DMS53 (cell line): ENCODE measurements at regions not wholly inside any gene's neighbourhood (a gene's known extent, or its start where the extent isn't known, plus 50 kb on each side); places are given as distances from the start of the nearest gene placed in this dataset.
A peak's percentile ranks its signal among the peaks of the same experiment; 100 is the strongest.

ENCODE experiments used
- DNase-seq: peaks from one replicate; lab custom pipeline; 2025; lab: John Stamatoyannopoulos, UW

DNA sequence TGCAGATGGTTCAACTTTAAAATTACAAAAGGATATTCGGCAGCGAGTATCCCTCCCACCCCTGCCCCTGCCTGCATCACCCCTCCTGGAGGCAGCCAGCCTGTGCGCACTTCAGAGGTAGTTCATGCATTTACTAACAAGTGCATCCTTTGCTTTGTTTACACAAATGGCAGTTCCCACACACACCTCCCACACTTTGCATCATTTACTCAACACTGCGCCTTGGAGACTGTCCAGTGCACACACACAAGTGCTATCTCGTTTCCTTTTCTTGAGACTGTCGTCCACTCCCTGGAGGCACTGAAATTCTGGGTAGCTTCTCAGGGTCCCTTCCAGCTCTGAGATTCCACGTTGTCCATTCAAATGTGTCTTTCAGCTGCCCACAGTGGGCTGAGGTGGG lies 53.1 kb upstream of the VSX1 start:
- DNase-seq, result peak; percentile 94

GRCh38 chr20:25136056-25136455 lies 54.1 kb upstream of the VSX1 start:
- DNase-seq, result no peak

DNA sequence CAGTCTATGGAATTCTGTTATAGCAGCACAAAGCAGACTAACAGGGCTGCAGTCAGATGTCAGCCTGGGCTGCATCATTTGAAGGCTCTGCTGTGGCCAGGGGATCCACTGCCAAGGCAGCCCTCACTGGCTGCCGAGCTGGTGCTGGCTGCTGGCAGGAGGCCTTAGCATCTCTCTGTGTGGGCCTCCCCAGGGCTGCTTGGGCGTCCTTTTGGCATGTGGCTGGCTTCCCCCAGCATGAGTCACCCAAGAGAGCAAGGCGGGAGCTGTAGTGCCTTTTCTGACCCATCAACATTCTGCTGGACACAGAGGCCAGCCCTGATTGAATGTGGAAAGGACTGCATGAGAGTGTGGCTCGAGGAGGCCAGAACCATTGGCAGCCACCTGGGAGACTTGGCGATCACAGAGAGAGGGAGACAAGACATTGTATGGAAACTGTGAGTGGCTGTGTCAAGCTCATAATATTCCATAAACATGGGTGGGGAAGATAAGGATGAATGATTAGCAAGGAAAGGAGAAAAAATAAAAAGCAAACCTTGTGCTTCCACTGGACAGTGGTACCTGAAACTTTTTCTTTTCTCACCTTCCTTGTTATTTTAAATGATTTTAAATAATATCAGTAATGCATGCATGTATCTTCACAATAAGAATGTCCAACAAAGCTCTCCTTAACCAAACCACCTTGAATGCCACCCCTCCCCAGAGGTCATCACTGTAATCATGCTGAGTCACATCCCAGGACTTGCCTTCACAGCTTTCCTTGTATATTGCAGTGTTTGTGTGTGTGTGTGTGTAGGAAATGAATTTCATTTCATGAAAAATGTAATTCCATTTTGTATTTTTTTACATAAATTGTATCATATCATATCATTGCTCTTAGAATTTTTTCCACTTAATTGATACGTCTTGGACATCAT lies 55.0 kb upstream of the VSX1 start:
- peak; percentile 73 for DNase-seq

- peak; percentile 38 for DNase-seq
Measured at GRCh38 chr20:25139029-25139705, 56.3 kb upstream of the ENTPD6 start.

DNA sequence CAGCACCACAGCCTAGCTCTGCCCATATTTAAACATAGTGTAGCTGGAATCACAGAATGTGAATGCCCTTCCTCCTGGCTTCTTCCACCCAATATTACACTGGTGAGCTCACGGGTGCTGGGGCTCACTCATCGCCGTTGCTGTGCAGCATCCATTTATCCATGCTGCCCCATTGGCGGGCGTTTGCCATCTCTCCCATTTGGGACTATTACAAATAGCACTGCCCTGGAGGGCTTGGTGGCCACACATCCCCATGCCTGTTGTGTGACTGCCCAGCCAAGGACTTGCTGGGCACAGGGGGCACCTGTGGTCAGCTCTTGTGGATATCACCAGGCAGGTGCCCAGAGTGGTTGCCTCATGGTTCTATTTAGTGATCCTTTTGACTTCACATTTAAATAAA lies 54.5 kb upstream of the ENTPD6 start:
- no peak for DNase-seq

- DNase-seq, result no peak
Measured at GRCh38 chr20:25142435-25142834, 53.1 kb upstream of the ENTPD6 start.

- DNase-seq, result no peak
Measured at GRCh38 chr20:25145131-25145530, 50.4 kb upstream of the ENTPD6 start.
